GM18511 (cell line): ENCODE measurements at regions not wholly inside any gene's neighbourhood (a gene's known extent, or its start where the extent isn't known, plus 50 kb on each side); places are given as distances from the start of the nearest gene placed in this dataset.

ENCODE experiments used
- ATAC-seq: cut with Tn5 transposase; IDR thresholded peaks from one replicate; pipeline ENCODE4 v1.9.1; 2021; ENCODE audit warnings: mild to moderate bottlenecking, moderate library complexity; ENCODE audit not compliant: unreplicated experiment

- no peak for ATAC-seq
Observed at GRCh38 chr4:4606321-4606720, 64.5 kb upstream of the STX18 start.

- no peak for ATAC-seq
Observed at GRCh38 chr4:4605849-4606248, 64.0 kb upstream of the STX18 start.

DNA sequence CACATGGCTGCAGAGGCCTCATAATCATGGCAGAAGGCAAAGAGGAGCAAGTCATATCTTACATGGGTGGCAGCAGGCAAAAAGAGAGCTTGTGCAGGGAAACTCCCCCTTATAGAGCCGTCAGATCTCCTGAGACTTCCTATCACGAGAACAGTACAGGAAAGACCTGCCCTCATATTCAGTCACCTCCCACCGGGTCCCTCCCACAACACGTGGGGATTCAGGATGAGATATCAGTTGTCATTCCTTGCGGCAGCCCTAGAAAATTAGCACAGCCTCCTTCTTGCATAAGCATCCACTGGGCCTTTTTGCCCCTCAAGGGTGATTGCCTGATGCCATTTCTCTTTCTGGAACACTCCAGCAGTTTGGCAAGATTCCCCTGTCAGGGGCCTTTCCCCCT is 61.7 kb upstream of the STX18 start:
- ATAC-seq: no peak

- no peak for ATAC-seq
Observed at GRCh38 chr4:4603067-4603466, 61.2 kb upstream of the STX18 start.

DNA sequence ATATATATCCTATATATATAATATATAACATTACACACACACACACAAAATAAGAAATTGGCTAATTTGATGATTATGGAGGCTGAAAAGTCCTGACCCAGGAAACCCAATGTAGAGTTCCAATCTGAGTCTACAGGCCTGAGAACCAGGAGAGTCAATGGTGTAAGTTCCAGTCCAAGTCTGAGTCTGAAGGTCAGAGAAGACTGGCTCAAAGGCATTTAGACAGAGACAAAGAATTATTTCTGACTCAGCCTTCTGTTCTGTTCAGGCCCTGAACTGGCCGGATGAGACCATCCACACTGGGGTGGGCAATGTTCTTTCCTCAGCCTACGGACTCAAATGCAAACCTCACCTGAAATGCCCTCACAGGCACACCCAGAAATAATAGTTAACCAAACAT is 60.6 kb upstream of the STX18 start:
- no peak for ATAC-seq

GRCh38 chr4:4601803-4602369 is 60.0 kb upstream of the STX18 start:
- ATAC-seq: no peak

GRCh38 chr4:4599481-4600275 is 57.8 kb upstream of the STX18 start:
- no peak for ATAC-seq

DNA sequence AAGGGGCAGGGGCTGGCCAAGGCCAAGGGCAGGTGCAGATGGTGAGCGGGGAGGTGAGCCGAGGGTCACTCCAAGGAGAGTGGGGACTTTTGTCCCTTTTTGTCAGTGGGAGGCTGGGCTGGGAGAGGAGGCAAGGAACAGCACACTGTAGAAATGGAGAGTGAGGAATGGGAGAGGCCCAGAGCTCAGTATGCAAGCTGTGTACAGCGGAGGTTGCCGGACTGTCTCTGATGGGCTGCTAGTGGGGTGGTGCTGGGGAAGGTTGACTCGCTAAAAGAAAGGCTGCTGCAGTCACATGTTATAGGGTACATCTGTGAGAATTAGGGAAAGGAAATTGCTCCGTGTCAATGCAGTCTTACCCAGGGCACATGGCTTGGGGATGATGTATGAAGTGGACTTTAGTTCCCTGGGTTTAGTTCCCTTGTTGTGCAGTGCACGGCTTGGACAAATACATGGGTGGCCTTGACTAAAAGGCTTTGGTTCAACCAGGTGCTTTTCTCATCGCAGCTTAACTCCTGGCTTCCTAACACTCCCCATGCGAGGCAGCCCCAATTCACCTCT is 57.1 kb upstream of the STX18 start:
- no peak for ATAC-seq

GRCh38 chr4:4596720-4597119 is 54.9 kb upstream of the STX18 start:
- ATAC-seq: no peak

DNA sequence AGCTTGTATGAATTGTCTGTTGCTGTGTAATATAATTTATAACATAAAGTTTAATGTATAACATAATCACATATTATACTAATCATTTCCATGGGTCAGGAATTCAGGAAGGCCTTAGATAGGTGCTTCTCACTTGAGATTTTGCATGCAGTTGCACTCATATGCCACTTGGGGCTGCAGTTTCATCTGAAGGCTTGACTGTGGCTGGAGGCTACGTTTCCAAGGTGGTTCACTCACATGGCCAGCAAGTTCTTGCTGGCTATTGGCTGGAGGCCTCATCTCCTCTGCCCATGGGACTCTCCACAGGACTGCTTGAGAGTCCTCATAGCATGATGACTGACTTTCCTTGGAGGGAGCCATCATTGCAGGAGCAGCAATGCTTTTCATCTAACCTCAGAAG is 53.4 kb upstream of the STX18 start:
- ATAC-seq: no peak

DNA sequence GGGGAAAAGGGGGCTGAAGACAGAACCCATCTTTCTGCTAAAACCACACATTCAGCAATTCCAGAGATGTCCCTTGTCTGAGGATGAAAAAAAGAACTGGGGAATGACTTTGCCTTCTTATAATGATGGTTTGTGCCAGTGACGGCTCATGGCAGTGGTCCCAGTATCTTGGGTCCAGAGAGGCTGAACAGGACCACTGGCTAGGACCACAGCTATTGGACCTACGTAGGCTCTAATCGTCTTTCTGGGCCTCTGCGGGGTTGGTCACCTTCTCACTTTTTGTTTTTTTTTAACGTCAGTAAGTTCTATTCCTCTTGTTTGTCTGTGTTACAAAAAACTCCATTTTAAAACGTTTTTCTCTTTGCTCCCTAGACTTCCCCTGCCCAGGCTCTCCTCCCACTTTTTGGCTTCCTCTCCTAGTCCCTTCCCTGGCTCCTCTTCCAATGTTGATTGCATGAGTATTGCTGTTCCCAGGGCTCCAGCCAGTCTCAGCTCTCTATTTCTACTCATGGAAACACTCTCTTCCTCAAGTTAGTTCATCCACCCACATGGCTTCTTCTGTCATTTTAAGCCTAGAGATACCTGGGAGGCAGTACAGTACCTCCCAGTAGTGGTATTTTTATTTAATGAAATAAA is 52.6 kb upstream of the STX18 start:
- ATAC-seq: no peak

DNA sequence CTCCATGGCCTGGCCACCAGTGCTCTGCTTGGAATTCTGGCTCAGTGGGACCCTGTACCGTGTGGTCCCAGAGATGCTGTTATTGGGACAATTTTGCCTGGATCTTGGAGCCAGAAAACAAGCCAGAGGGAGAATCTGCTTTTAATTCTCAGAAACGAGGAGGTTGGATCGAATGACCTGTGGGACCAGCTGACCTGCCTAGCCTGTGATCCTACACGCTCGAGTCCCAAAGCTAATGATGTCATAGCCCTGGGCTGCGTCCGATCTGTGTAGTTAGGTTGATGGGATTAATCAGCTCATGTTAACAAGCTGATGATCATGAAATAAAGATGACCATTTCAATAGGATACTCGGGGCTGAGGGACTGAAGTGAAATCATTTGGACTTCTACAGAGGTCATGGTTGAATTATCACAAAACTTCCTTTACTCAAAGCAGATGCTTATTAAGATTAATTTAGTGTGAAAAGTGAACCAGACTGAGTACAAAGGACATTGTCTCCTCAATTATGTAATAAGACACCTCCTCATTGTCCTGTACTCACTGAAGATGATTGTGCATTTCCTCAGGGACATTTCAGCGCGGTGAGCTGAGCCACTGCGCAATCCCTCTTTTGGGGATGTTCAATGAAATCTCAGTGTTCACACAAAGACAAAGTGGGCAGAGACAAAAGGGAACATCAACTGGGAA is 51.9 kb upstream of the STX18 start:
- no peak for ATAC-seq

DNA sequence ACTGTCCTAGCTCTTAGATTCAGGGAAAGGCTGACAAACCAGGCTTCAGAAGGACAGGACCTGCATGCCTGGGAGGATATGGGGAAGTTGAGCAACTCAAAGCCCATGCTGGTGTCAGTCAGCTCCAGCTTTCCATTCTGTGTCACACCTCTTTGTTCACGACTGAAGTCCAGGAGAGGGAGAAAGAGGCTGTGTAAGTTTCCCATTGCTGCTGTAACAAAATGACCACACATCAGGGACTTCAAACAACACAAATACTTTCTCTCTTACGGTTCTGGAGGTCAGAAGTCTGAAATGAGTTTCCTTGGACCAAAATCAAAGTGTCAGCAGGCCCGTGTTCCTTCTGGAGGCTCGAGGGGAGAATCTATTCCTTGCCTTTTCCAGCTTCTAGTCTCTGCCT is 50.6 kb upstream of the STX18 start:
- no peak for ATAC-seq
